GM19023 (cell line): ENCODE measurements at regions not wholly inside any gene's neighbourhood (a gene's known extent, or its start where the extent isn't known, plus 50 kb on each side); places are given as distances from the start of the nearest gene placed in this dataset.

Source experiments
- ATAC-seq: cut with Tn5 transposase; IDR thresholded peaks from one replicate; pipeline ENCODE4 v1.9.1; 2021; ENCODE audit warnings: mild to moderate bottlenecking, moderate library complexity; ENCODE audit not compliant: unreplicated experiment

DNA sequence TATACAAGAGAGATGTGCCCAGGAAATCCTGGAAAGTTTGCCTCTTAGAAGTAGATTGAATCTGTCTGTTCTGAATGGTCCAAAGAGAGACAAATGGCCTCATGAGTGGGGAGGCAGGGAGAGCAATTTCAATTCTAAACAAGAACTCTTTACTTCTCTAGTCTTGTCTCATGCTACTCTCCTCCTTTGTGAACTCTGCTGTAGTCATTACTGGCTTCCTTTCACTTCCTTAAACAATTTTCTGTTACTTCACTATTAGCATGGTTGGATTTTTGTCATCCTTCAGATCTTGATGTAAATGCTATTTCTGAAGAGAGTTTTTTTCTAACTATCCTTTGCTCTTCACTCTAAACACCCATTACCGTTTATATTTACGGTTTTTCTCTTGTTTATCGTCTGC lies 54.0 kb upstream of the GRIN3A start:
- no peak for ATAC-seq

DNA sequence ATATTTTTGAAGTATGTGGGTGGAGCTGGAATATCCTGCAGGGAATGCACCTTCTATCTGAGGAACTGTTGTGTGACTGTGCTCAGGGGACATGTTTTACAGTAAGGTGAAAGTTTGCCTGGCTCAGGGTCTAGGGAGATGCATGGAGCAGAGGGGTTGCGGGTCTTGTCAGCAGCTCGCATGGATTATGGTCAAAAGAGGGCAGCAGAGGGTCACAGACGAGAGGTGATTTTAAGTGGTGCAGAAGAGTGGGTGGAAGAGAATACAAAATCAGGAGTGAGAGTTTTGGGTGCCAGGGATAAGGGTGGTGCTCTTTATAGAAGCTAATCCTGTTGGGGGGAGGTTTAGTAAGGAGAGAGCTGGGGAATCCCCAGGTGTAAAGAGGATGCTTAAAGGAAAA lies 53.5 kb upstream of the GRIN3A start:
- no peak for ATAC-seq

DNA sequence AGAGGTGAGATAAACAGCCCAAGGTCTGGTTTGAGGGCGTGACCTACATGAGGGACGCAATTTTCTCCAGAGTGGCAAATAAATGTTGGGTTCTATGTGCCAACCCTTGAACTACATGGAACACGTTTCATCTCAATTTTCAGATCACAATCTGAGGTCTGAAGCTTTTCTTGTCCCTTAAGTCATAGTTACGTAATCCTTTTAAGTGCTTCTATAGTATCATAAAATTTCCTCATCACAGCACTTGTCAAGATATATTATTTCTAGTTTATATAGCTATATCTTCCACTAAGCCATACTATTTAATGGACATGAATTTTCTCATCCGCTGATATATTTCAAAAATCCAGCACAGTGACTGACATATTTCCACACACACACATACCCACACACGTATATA lies 53.1 kb upstream of the GRIN3A start:
- no peak for ATAC-seq
